ENCODE measurements at regions not wholly inside any gene's neighbourhood (a gene's known extent, or its start where the extent isn't known, plus 50 kb on each side); places are given as distances from the start of the nearest gene placed in this dataset.
A peak's percentile ranks its signal among the peaks of the same experiment; 100 is the strongest.
"Not testable (repeated sequence)": the region's sequence is repeated elsewhere in the genome, so short reads cannot be mapped to it uniquely, and the experiment has no call there.

DNA sequence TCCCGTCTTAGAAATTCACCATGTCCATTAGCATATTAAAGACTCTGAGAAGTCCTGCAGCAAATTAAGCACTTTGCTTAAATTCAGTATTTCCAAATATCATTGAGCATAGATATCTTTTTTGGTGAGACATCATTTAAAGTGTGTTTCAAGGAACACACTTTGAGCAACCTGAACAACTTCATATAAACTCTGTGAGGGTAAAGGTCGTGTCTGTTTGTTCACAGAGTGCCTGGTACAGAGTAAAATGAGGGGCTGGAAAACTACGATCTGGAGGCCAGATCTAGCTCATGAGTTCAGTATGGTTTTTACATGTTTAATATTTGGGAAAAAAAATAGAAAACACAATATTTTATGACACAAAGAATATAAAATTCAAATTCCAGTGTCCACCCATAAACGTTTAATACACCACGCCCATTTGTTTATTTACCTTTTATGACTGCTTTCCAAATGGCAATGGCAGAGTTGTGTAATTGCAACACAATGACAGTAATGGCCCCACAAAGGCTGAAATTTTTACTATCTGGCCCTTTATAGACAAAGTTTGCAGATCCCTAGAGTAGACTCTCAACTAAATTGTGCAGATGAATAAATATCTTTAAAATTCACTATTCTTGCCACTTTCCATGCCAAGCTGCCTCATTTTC lies 67.4 kb downstream of the SNTN start:
- no peak for DNase-seq (ENCODE audit: low spot score)

DNA sequence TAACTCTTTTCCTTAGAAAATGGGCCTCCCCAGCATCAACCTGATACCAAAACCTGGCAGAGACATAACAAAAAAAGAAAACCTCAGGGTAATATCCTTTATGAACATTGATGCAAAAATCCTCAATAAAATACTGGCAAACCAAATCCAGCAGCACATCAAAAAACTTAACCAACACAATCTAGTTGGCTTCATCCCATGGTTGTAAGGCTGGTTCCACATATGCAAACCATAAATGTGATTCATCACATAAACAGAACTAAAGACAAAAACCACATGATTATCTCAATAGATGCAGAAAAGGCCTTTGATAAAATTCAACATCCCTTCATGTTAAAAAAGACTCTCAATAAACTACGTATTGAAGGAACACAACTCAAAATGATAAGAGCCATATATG lies 68.5 kb downstream of the SNTN start:
- DNase-seq (ENCODE audit: low spot score) = not testable (repeated sequence)

DNA sequence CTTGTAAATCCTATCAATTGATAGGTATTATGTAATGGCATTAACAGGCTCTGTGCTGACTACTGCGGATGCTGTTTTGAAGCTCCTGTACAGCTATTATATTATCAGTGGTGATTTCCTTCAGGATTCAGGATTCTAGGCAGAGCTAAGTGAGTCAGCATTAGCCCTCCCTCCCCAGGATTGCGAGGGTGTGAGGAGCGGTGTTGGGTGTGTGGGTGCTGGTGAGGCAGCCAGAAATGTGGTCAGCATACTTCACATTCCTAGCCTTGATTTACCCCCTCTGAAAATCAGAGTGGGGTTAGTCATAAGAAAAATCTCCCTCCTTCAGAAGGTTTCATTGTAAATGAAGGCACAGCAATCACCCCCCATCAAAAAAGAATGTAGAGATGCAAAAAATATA lies 72.5 kb downstream of the SNTN start:
- DNase-seq (ENCODE audit: low spot score) = peak; percentile 45

DNA sequence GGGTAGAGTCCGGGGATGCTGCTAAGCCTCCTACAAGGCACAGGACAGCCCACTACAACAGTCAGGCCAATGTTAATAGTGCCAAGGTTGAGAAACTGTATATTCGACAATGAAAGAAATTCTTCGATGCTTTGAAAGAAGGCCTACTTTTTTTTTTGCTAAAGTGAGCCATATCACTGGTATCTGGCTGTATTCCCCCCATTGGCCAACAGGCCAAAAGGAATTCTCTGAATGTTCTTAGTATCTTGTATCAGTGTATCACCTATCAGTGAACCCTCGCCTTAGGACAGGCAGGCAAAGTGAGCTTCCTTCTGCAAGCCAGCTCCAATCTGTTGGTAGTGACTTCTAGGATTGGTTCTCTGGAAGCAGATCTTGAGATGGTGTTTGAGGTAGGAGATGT lies 74.2 kb downstream of the SNTN start:
- no peak for DNase-seq (ENCODE audit: low spot score)

DNA sequence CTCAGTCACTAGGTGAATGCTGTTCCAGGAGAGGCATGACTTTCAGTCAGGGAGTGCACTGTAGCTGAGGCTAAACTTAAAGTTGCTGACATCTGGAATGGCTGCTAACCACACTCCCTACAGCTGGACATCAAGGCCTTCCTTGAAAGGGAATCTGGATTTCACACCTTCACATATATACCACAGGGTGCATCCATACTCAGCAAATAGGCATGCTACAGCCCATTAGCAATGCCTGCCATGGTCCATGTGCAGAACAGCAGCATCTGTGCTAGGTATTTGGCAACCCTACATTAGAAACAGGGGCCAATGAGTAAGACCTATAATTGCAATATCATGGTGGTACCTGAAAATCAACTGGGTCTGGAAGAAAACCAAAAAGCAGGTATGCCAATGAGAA lies 74.8 kb downstream of the SNTN start:
- no peak for DNase-seq (ENCODE audit: low spot score)

DNA sequence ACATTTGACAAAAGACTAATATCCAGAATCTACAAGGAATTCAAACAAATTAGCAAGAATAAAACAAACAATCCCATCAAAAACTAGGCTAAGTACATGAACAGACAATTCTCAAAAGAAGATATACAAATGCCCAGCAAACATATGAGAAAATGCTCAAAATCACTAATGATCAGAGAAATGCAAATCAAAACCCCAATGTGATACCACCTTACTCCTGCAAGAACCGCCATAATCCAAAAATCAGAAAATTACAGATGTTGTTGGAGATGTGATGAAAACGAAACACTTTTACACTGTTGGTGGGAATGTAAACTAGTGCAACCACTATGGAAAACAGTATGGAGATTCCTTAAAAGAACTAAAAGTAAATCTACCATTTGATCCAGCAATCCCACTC lies 79.4 kb downstream of the SNTN start:
- no peak for DNase-seq (ENCODE audit: low spot score)

DNA sequence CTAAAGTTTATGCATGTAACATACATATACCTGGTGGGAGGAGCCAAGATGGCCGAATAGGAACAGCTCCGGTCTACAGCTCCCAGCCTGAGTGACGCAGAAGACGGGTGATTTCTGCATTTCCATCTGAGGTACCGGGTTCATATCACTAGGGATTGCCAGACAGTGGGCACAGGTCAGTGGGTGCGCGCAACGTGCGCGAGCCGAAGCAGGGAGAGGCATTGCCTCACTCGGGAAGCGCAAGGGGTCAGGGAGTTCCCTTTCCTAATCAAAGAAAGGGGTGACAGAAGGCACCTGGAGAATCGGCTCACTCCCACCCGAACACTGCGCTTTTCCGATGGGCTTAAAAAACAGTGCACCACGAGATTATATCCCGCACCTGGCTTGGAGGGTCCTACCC lies 80.8 kb downstream of the SNTN start:
- not testable (repeated sequence) for DNase-seq (ENCODE audit: low spot score)

DNA sequence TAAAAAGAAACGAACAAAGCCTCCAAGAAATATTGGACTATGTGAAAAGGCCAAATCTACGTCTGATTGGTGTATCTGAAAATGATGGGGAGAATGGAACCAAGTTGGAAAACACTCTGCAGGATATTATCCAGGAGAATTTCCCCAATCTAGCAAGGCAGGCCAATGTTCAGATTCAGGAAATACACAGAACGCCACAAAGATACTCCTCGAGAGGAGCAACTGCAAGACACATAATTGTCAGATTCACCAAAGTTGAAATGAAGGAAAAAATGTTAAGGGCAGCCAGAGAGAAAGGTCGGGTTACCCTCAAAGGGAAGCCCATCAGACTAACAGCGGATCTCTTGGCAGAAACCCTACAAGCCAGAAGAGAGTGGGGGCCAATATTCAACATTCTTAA lies 82.2 kb downstream of the SNTN start:
- DNase-seq (ENCODE audit: low spot score) = not testable (repeated sequence)

DNA sequence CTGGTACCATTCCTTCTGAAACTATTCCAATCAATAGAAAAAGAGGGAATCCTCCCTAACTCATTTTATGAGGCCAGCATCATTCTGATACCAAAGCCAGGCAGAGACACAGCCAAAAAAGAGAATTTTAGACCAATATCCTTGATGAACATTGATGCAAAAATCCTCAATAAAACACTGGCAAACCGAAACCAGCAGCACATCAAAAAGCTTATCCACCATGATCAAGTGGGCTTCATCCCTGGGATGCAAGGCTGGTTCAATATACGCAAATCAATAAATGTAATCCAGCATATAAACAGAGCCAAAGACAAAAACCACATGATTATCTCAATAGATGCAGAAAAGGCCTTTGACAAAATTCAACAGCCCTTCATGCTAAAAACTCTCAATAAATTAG lies 82.3 kb upstream of the C3orf49 start:
- DNase-seq (ENCODE audit: low spot score) = not testable (repeated sequence)

DNA sequence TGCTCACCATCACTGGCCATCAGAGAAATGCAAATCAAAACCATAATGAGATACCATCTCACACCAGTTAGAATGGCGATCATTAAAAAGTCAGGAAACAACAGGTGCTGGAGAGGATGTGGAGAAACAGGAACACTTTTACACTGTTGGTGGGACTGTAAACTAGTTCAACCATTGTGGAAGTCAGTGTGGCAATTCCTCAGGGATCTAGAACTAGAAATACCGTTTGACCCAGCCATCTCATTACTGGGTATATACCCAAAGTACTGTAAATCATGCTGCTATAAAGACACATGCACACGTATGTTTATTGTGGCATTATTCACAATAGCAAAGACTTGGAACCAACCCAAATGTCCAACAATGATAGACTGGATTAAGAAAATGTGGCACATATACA lies 80.5 kb upstream of the C3orf49 start:
- not testable (repeated sequence) for DNase-seq (ENCODE audit: low spot score)

DNA sequence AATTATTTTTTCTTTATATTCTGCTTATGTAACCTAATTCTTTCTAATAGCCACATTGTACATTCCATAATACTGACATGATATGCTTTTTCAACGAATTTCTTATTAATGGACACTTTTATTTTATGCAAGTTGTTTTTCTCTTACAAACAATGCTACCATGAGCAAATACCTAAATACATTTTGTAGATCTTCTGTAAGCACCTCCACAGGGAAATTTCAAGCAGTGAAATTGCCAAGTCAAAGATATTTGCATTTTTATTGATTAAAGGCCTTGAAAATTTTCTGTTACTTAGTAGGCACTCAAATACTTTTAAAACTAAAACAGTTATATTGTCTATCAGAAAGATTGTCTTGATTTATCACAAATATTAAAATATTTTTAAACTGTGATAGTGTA lies 79.6 kb upstream of the C3orf49 start:
- DNase-seq (ENCODE audit: low spot score) = no peak

DNA sequence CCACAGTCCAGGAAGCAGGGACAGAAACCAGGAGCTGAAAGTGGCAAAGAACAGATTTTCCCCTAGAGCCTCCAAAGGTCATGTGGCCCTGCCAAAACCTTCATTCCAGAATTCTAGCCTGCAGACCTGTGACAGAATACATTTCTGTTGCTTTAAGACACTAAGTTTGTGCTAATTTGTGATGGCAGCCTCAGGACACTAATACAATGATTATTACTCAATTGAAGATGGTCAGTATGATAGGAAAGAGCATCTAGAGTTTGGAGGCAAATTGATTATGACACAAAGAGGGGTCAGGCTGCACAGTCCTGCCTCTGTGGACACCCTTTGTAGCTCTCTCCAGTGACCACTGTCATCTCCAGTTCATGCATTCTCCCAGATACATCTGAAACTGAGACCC lies 79.0 kb upstream of the C3orf49 start:
- DNase-seq (ENCODE audit: low spot score) = no peak

DNA sequence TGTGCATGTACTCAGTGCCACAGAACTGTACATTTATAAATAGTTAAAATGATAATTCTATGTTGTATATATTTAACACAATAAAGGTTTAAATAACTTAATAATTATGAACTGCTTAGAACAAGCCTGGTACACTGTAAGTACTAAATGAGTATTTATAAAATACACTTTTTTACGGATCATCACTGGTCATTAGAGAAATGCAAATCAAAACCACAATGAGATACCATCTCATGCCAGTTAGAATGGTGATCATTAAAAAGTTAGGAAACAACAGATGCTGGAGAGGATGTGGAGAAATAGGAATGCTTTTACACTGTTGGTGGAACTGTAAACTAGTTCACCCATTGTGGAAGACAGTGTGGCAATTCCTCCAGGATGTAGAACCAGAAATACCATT lies 74.4 kb upstream of the C3orf49 start:
- not testable (repeated sequence) for DNase-seq (ENCODE audit: low spot score)

DNA sequence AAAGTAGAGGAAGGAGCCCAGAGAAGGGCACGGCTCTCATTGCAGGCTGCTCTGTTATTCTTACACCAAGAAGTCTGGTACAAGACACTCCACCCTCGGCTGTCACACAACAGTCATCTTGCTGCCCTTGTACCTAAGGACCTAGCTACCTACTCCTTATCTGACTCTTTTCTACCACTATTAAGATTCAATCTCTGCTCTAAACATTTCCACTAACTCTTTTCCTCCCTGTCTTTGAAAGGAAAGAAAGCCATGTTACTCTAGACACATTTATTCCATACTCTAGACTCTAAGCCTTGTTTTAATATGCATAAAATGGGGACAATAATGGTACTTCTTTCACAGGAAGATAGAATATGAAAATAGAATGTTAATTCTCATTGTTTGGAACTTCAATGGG lies 73.3 kb upstream of the C3orf49 start:
- no peak for DNase-seq (ENCODE audit: low spot score)

DNA sequence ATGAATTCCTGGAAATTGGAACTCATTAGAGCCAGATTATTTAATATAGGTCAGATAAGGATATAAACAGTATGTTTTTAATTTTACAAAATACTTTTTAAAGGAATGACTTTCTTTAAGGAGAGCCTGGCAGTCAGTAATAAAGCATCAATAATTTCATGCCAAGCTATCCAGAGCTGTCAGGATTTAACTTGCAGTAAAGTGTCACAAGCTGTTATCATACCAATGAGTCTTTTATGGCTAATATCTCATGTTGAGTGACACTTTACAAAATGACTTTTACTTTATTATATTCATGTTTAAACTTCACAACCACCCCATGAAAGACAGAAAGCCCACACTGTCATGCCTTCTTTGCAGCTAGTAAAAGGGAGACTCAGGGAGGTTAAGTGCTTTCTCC lies 72.9 kb upstream of the C3orf49 start:
- DNase-seq (ENCODE audit: low spot score) = no peak

DNA sequence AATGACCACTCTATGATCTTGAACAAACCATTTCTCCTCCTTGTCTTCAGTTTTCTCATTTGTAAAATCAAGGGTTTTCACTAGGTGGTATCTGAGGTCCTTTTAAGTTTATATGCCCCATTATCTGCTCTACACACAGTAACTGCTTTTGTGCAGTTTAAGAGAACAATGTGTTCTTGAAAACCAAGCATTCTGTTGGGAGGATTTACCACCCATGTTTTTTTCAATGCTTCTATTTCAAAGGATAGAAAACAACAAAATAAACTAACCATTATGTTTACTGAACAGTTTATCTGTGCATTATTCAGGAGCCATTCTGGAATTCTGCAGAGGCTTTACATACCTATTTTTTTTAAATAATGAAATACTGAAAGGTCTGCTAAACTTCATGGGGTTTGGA lies 67.6 kb upstream of the C3orf49 start:
- DNase-seq (ENCODE audit: low spot score) = no peak

DNA sequence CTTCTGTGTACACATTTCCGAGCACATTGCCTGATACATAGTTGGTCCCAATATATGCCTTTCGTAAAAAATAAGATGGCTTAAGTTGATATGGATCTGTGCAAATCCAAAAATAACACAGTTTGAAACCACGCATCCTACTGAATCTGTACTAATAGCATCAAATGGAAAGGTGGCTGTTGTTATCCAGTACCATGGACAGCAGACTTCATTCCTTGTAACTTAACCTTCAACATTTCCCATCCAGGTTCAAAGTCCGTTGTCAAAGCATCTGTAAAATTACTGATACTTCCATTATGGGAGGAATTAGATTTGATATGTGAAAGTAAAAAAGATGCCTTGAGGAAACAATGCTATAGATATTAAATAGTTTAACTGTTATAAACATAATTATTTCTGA lies 65.5 kb upstream of the C3orf49 start:
- peak; percentile 3 for DNase-seq (ENCODE audit: low spot score)

DNA sequence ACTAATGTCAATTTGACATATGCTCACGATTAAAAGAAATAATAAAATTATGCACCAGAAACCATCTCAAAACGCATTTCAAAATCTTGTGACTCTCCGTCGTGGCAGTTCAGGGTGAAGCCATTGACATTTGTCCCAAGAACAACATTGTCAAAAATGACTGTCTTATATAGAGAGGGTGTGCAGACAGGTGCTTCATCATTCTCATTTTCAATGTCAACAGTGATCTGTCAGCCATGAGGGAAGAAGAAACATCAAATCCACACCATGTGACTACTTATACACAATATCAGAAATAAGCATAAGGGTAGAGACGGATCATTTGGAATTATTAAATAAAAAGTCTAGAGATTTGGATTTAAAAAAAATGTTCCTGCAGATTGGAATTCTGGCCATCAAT lies 65.1 kb upstream of the C3orf49 start:
- DNase-seq (ENCODE audit: low spot score) = no peak

DNA sequence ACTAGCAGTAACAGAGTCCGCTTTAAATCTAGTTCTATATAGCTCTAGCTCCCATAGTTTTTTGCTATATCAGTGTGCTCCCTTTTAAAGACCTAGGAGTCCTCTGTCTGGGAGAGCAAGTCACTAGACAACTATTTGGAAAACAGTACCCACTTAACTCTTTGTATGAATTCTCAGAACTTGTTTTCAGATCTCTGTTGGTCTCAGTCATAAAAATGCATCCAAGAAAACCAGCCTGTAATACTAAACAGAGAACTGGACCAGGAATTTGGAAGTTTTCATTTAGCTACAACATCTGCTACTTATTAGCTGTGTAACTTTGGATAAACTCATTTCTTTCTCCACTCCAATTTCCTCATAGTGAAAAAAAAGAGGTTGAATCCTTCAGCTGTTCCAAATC lies 56.9 kb upstream of the C3orf49 start:
- no peak for DNase-seq (ENCODE audit: low spot score)

DNA sequence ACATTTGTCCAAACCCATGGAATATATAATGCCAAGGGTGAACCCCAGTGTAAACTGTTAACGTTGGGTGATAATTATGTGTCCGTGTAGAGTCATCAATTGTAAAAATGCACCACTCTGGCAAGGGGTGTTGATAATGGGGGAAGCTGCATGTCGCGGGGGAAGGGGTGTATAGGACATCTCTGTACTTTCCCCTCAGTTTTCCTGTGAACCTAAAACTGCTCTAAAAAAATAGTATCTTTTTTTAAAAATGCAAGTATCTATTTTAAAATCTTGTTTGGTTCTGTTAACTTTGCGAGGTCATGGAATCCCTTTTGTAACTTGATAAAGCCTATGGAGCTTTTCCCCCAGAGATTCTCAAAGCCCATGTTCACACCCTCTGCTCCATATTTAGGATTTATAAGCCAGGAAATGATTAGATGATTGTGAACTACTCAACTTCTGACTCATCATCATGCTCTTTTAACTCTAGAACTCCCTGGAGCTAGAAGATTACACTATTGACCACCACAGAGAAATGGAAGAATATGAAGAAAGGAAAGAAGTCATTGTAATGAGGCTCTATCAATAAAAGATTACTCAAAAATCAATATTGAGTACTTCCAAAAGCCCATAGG lies 56.1 kb upstream of the C3orf49 start:
- DNase-seq (ENCODE audit: low spot score) = no peak

DNA sequence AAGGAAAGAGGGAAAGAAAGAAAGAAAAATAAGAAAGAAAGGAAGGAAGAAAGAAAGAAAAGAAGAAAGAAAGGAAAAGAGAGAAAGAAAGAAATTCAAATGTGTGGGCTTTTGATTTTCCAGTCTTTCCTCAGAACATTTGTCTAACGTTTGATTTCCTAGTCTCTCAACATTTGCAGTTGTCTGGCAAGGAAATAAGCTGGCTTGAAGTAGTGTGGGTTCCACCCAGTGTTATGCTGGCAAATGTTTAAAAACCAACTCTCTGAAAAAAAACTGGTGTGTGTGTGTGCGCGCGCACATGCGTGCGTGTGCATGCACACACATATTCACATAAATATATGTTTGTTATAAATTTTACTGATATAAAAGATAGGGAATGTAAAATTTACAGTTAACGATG lies 54.6 kb upstream of the C3orf49 start:
- no peak for DNase-seq (ENCODE audit: low spot score)

DNA sequence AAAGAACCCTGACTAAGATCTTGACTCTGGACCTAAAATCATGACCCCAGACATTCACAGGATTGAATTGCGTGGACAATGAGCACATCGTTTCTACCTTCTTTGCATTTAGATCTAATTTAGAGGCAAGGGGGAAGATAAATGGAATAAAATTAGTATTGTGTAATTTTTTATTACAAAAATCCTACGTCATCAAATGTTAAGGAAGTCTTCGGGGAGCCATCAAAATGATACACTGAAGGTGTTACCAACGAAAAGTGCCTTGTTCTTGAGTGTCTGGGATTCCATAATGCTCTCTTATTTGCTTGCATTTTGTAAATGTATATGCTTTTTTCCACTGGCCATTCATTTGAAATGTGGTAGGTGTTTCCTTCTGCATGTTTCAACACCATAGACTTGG lies 52.8 kb upstream of the C3orf49 start:
- no peak for DNase-seq (ENCODE audit: low spot score)

DNA sequence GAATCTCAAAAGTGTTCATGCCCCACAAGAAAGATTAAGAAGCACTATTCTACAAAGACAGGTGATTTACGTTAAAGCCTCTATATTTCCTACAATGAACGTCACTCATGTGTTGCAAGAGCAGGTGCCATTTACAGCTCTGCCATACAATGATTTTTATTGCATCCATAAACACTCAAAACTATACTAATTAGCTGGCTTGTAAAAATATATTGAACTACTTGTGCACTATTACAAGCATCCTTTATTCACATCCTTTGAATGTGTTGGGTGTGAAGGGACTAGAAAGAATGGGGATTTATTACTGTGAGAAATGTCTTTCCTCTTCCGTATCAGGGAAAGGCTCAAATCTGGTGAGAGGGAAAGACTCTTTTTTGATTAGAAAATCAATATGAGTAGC lies 50.7 kb upstream of the C3orf49 start:
- no peak for DNase-seq (ENCODE audit: low spot score)

DNA sequence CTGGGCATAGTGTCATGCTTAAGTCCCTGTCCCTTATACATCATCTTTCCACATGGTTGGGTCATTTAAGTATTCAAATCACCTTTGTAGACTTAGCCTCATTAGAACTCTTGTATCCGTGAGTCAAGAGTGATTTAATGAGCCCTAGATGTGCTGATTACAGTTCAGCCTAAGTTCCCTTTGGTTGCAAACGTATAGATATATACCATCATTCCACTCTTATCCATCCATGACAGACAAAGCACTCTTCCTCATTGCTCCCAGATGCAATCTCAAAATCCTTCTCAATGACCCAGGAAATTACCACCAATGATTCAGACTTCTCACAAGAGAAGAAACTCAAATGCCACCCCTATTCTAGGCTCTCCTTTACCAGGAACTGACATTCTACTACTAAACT lies 50.2 kb upstream of the C3orf49 start:
- DNase-seq (ENCODE audit: low spot score) = no peak
